ENCODE measurements at regions not wholly inside any gene's neighbourhood (a gene's known extent, or its start where the extent isn't known, plus 50 kb on each side); places are given as distances from the start of the nearest gene placed in this dataset.
"Not testable (repeated sequence)": the region's sequence is repeated elsewhere in the genome, so short reads cannot be mapped to it uniquely, and the experiment has no call there.

DNA sequence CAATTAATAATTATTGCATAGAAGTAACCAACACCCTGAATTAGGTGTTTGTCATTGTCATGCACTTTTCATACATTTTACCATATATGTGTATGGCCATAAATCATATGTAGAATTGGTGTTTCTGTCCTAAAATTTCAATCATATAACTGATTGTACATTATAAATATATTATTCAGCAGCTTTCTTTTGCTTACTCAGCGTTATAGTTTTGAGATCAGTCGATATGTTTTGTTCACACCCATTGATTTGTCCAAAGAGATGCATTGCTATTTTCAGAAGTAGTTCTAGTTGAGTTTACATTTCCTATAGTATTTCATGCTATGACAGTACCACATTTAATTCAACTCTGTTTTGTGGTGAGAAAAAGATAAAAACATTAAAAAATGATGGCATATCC is 50.5 kb upstream of the PARP4 start:
- DNase-seq = no peak

DNA sequence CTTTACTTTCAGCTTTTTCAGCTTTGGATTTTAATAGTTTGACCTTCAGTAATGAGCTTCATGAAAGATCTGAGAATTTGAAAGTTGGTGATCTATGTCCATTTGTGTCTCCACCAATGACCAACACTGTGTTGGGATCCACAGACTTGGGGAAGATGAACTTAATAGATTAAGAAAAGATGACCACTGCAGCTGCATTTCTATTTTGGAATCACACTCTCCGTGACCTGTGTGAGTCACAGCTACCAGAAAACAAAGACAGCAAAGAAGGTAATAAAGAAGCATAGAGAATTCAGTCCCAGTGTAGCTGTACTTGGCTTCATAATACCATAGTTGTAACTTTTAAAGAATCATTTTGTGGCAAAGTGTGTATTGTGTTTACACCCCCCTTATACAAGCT is 51.4 kb upstream of the PARP4 start:
- not testable (repeated sequence) for DNase-seq

GRCh38 chr13:24564881-24565280 is 52.3 kb upstream of the PARP4 start:
- no peak for DNase-seq

DNA sequence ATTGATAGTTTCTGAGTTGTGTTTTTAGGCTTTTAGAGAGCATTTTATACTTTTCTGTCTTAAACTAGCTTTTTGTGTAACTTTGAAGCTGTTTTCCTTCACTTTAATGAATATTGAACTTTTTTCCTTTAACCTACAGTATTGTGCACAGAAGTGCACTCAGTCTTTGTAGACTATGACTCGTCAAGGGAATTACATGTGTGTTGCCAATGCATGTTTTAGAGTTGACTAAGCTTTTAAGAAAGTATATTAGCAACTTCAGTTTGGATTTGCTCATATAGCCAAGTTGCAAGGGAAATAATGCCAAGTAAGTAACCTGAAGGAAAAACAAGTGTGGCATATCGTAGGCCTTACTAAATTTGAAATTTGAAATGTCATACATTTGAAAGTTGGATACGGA is 55.0 kb upstream of the PARP4 start:
- DNase-seq = not testable (repeated sequence)

- DNase-seq = no peak
Measured at GRCh38 chr13:24574847-24575246, 62.3 kb upstream of the PARP4 start.

DNA sequence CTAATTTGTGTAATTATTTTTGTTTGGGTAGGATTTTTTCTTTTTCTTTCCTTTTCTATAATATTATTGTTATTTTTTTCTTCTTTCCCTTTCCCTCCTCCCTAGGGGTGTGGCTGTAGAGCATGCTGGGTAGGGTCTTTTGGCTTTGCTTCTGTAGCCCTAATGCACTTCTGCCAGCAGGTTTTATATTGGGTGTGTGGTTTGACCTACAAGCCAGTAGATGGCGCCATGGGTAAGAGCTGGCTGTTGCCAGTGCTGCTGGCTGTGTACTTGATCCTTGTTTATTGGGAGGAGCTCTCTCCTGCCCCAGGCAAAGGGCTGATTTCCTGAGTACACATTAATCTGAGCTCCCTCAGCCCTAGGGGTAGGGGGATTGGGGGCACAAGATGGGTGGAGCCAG is 67.7 kb upstream of the PARP4 start:
- DNase-seq = not testable (repeated sequence)

DNA sequence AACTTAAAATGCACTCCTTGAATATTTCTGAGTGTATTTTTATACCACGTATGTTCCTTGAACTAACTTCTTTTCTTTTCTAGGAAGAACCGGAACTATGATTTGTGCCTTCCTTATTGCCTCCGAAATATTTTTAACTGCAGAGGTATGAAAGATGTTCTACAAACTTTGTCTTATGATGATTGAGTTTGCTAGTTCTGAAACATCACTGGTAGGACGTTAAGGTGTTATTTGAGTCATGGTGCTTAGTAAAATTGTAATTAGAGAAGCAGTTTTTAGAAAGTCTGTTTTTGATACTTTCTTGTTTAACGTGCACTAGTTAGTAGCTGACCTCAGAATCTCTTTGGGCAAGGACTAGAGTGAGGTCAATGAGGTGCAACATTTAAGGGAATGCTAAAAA is 69.0 kb upstream of the PARP4 start:
- not testable (repeated sequence) for DNase-seq

DNA sequence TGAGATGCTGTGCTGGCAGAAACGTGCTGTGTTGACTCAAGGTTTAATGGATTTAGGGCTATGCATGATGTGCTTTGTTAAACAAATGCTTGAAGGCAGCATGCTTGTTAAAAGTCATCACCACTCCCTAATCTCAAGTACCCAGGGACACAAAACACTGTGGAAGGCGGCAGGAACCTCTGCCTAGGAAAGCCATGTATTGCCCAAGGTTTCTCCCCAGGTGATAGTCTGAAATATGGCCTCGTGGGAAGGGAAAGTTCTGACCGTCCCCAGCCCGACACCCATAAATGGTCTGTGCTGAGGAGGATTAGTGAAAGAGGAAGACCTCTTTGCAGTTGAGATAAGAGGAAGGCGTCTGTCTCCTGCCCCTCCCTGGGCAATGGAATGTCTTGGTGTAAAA is 79.1 kb upstream of the PARP4 start:
- not testable (repeated sequence) for DNase-seq

DNA sequence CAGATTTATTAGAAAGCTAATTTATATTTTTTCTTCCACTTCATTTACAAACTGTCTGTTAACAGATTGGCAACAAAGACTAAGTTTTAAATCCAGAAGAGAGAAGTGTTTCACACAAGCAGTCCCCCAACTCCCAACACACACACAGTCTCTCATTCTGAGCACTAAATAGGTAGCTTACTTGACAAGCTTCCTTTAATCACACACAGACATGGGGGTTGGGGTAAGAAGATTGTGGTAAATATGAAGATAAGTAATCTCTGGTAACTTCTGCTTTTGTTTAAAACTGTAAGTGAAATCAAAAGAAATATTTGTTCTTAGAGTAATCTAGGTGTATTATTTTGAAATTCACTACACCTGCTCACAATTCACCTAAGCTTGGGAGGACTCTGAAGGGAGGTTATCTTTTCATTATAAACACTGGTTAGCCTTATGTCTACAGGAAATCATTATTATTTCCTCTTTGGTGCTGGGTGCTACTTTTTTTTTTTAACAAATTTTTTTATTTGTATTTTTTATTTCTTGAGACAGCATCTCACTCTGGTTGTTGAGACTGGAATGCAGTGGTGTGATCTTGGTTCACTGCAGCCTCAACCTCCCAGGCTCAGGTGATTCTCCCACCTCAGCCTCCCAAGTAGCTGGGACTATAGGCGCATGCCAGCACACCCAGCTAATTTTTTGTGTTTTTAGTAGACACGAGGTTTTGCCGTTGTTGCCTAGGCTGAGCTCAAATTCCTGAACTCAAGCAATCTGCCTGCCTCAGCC is 82.1 kb upstream of the ATP12A start:
- not testable (repeated sequence) for DNase-seq

GRCh38 chr13:24599019-24599791 is 81.0 kb upstream of the ATP12A start:
- DNase-seq = not testable (repeated sequence)

DNA sequence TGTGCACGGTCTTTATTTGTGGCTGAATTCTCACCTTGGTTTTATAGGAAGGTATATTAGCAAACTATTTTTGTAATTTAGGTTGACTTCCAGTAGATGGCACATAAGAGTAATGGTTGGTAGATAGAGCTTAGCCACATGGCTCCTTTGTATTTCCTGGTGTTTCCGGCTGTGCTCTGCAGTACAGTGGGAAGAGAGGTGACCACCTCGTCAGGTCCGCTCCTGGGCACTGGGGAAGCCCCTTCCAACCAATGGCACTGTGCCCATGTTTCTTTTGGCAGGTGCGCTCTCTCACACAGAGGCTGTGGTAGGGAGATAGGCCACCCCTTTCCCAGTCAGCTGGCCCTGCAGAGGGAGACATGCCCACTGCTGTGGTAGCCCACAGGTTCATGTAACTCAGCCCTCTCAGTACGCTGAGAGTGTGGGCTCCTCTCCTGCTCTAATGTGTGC is 74.3 kb upstream of the ATP12A start:
- DNase-seq = no peak

GRCh38 chr13:24606486-24607170 is 73.6 kb upstream of the ATP12A start:
- no peak for DNase-seq

DNA sequence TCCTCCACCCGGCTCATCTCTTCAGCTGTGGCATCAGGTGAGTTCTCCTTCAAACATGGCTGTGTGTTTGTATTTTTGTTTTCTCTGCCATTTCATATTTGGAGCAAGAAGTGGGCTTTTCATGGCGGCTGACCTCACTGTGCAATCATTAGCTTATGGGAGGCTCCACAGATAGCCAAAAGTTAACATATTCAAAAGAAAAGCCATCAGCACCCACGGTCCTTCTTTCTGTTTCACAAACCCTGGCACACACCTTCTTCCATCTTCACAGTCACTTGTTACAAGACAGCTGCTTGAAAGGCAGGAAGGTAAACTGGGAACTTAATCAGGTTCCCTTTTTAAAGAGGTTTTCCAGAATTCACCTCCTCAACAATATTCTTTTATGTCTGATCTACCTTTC is 69.3 kb upstream of the ATP12A start:
- DNase-seq = no peak

- DNase-seq = no peak
Measured at GRCh38 chr13:24612726-24613125, 67.5 kb upstream of the ATP12A start.

GRCh38 chr13:24613128-24613527 is 67.1 kb upstream of the ATP12A start:
- no peak for DNase-seq

- DNase-seq = no peak
Measured at GRCh38 chr13:24613755-24614154, 66.5 kb upstream of the ATP12A start.

GRCh38 chr13:24614306-24615080 is 65.7 kb upstream of the ATP12A start:
- DNase-seq = no peak

GRCh38 chr13:24615114-24615513 is 65.1 kb upstream of the ATP12A start:
- no peak for DNase-seq

DNA sequence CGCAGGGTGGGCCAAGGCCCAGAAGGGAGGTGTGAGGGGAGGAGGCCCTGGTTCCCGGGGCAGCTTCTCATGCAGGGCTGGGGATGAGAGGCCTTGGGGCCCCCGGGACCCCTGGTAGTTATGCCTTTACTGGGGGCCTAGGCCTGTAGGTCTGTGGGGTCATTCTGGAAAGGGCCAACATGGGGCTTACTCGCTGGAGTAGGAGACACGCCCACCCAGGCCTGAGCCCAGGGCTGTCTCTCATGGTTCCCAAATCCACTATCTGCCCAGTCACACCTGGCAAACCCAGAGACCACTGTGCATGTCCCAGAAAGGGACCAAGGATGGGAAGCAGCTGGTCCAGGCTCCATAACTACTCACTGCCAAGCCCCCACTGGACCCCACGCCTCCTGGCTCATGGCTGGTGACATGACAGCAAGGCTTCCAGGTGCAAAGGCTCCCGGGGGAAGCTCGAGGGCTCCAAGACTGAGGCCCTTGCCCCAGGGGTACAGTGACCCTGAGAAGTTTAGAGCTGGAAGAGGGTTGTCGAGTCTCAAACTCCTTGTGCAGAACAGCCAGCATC is 64.2 kb upstream of the ATP12A start:
- DNase-seq = no peak

- DNase-seq = no peak
Measured at GRCh38 chr13:24616514-24616913, 63.7 kb upstream of the ATP12A start.

- no peak for DNase-seq
Measured at GRCh38 chr13:24617256-24618010, 62.8 kb upstream of the ATP12A start.

Measured in stimulated activated CD8-positive, alpha-beta memory T cell treated with anti-CD3 and anti-CD28 coated beads, Interleukin-4, amount 100 ng/mL, for 48 hours (primary cell).